ENCODE measurements at regions not wholly inside any gene's neighbourhood (a gene's known extent, or its start where the extent isn't known, plus 50 kb on each side); places are given as distances from the start of the nearest gene placed in this dataset.

GRCh38 chr2:18194161-18194560 lies 315.7 kb downstream of the KCNS3 start:
- no peak for DNase-seq (ENCODE audit: low spot score)

- DNase-seq (ENCODE audit: low spot score): no peak
Observed at GRCh38 chr2:18186816-18187613, 308.5 kb downstream of the KCNS3 start.

GRCh38 chr2:18182861-18183260 lies 304.4 kb downstream of the KCNS3 start:
- no peak for DNase-seq (ENCODE audit: low spot score)

GRCh38 chr2:18180912-18181311 lies 302.4 kb downstream of the KCNS3 start:
- DNase-seq (ENCODE audit: low spot score): no peak

- DNase-seq (ENCODE audit: low spot score): no peak
Observed at GRCh38 chr2:18180031-18180610, 301.7 kb downstream of the KCNS3 start.

- DNase-seq (ENCODE audit: low spot score): peak; percentile 38
Observed at GRCh38 chr2:18178736-18179349, 300.4 kb downstream of the KCNS3 start.

GRCh38 chr2:18176679-18177215 lies 298.3 kb downstream of the KCNS3 start:
- no peak for DNase-seq (ENCODE audit: low spot score)

GRCh38 chr2:18172607-18173006 lies 294.1 kb downstream of the KCNS3 start:
- no peak for DNase-seq (ENCODE audit: low spot score)

GRCh38 chr2:18171191-18172139 lies 293.0 kb downstream of the KCNS3 start:
- no peak for DNase-seq (ENCODE audit: low spot score)

- DNase-seq (ENCODE audit: low spot score): no peak
Observed at GRCh38 chr2:18170642-18171041, 292.2 kb downstream of the KCNS3 start.

- DNase-seq (ENCODE audit: low spot score): no peak
Observed at GRCh38 chr2:18169893-18170175, 291.4 kb downstream of the KCNS3 start.

GRCh38 chr2:18169121-18169892 lies 290.8 kb downstream of the KCNS3 start:
- DNase-seq (ENCODE audit: low spot score): no peak

- DNase-seq (ENCODE audit: low spot score): no peak
Observed at GRCh38 chr2:18167871-18168270, 289.4 kb downstream of the KCNS3 start.

- no peak for DNase-seq (ENCODE audit: low spot score)
Observed at GRCh38 chr2:18161681-18162080, 283.2 kb downstream of the KCNS3 start.

- no peak for DNase-seq (ENCODE audit: low spot score)
Observed at GRCh38 chr2:18159896-18160295, 281.4 kb downstream of the KCNS3 start.

GRCh38 chr2:18156421-18156820 lies 278.0 kb downstream of the KCNS3 start:
- DNase-seq (ENCODE audit: low spot score): no peak

- no peak for DNase-seq (ENCODE audit: low spot score)
Observed at GRCh38 chr2:18156002-18156401, 277.5 kb downstream of the KCNS3 start.

- no peak for DNase-seq (ENCODE audit: low spot score)
Observed at GRCh38 chr2:18154812-18155211, 276.3 kb downstream of the KCNS3 start.

- DNase-seq (ENCODE audit: low spot score): no peak
Observed at GRCh38 chr2:18154259-18154658, 275.8 kb downstream of the KCNS3 start.

GRCh38 chr2:18153741-18154140 lies 275.3 kb downstream of the KCNS3 start:
- DNase-seq (ENCODE audit: low spot score): no peak

- no peak for DNase-seq (ENCODE audit: low spot score)
Observed at GRCh38 chr2:18151237-18151636, 272.8 kb downstream of the KCNS3 start.
